IMR-90 (cell line): ENCODE measurements at regions not wholly inside any gene's neighbourhood (a gene's known extent, or its start where the extent isn't known, plus 50 kb on each side); places are given as distances from the start of the nearest gene placed in this dataset.

Experiments
- BHLHE40 ChIP-seq: fragments of 150-350 bp; IDR thresholded peaks from 2 replicates; pipeline ENCODE4 v1.6.1; 2016; ENCODE audit warnings: mild to moderate bottlenecking, low read depth, low read length
- CEBPB ChIP-seq: IDR thresholded peaks from 2 replicates; pipeline ENCODE4 v1.6.1; 2012; ENCODE audit warnings: low read depth, low read length, improper control_type of control experiment
- CTCF ChIP-seq: conservative IDR thresholded peaks from 2 replicates; pipeline ENCODE4 v1.5.1; 2012; ENCODE audit warnings: mild to moderate bottlenecking, low read depth, low read length, improper control_type of control experiment
- FOS ChIP-seq: fragments of 150-350 bp; IDR thresholded peaks from 2 replicates; pipeline ENCODE4 v1.6.1; 2016; ENCODE audit warnings: low read depth, low read length
- MAZ ChIP-seq: IDR thresholded peaks from 2 replicates; pipeline ENCODE4 v1.6.1; 2012; ENCODE audit warnings: low read depth, mild to moderate bottlenecking, low read length, improper control_type of control experiment, moderate library complexity, borderline replicate concordance
- POLR2A ChIP-seq: IDR thresholded peaks from 2 replicates; pipeline ENCODE4 v1.6.1; 2012; ENCODE audit warnings: mild to moderate bottlenecking, low read depth, low read length
- RAD21 ChIP-seq: IDR thresholded peaks from 2 replicates; pipeline ENCODE4 v1.6.1; 2012; ENCODE audit warnings: low read length, improper control_type of control experiment
- RFX5 ChIP-seq: IDR thresholded peaks from 2 replicates; pipeline ENCODE4 v1.8.0; 2012; ENCODE audit warnings: low read depth, mild to moderate bottlenecking, low read length, moderate library complexity
- SMC3 ChIP-seq: fragments of 150-350 bp; IDR thresholded peaks from 2 replicates; pipeline ENCODE4 v1.6.1; 2016; ENCODE audit warnings: low read depth, mild to moderate bottlenecking, antibody characterized with exemption, low read length, moderate library complexity
- TF ChIP-seq, protein P1 (sequence below): fragments of 150-350 bp; IDR thresholded peaks from 2 replicates; pipeline ENCODE4 v1.6.1; 2017; ENCODE audit warnings: mild to moderate bottlenecking, antibody characterized with exemption, low read length, low read depth

- TF ChIP-seq BHLHE40 (no peak), CTCF (no peak), RFX5 (no peak), POLR2A (no peak), MAZ (no peak), CEBPB (no peak), RAD21 (no peak), FOS (no peak), SMC3 (no peak)
- TF ChIP-seq, protein P1, sequence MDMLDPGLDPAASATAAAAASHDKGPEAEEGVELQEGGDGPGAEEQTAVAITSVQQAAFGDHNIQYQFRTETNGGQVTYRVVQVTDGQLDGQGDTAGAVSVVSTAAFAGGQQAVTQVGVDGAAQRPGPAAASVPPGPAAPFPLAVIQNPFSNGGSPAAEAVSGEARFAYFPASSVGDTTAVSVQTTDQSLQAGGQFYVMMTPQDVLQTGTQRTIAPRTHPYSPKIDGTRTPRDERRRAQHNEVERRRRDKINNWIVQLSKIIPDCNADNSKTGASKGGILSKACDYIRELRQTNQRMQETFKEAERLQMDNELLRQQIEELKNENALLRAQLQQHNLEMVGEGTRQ: no peak
Measured at GRCh38 chr6:145261758-145262157, 473.6 kb downstream of the EPM2A start.
